Stomach smooth muscle (tissue), 2 donors: ENCODE measurements at regions not wholly inside any gene's neighbourhood (a gene's known extent, or its start where the extent isn't known, plus 50 kb on each side); places are given as distances from the start of the nearest gene placed in this dataset.

Experiments
- H3K27ac ChIP-seq: one replicate; pipeline ENCODE4 v1.7.0; 2013; ENCODE audit warnings: mild to moderate bottlenecking, low read length, inconsistent platforms
- H3K27me3 ChIP-seq, 2 donors: one replicate each; pipeline ENCODE4 v1.7.0; 2013; ENCODE audit warnings: low read length in 2 of 2; ENCODE audit not compliant: insufficient read depth in 2 of 2, control insufficient read depth in 1 of 2
- H3K36me3 ChIP-seq, 2 donors: one replicate each; pipeline ENCODE4 v1.7.0; 2013; ENCODE audit warnings: low read length in 2 of 2; ENCODE audit not compliant: control insufficient read depth in 2 of 2, insufficient read depth in 2 of 2
- H3K4me1 ChIP-seq: one replicate; pipeline ENCODE4 v1.7.0; 2013; ENCODE audit warnings: low read length; ENCODE audit not compliant: control insufficient read depth, insufficient read depth
- H3K4me3 ChIP-seq, 2 donors: one replicate each; pipeline ENCODE4 v1.7.0; 2013; ENCODE audit warnings: low read length in 2 of 2
- H3K9ac ChIP-seq, 2 donors: one replicate each; pipeline ENCODE4 v1.7.0; 2013; ENCODE audit warnings: low read length in 2 of 2, mild to moderate bottlenecking in 1 of 2
- H3K9me3 ChIP-seq, 2 donors: one replicate each; pipeline ENCODE4 v1.7.0; 2013; ENCODE audit warnings: low read length in 2 of 2; ENCODE audit not compliant: control insufficient read depth in 2 of 2
- donor health status: healthy.
- donor health status: Pancreatic carcinoma.

DNA sequence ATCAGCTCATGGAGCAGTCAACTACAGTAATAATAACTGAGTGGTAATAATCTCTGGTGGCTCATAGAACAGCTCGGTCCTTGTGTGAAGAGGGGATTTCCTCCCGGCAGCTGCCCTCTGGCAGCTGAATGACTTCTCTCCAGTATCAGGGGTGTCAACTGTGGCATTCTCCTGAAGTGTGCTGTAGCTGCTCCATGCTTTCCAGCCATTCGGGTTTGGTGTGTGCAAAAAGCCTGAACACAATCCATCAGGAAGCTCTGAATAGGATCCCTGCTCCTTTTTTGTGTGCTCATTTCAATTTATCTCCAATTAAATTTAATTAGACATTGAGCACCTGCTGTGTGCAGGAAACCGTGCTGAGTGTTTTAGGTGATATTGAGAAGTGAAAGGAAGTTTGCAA lies 59.8 kb upstream of the BARX1 start:
- H3K27ac ChIP-seq: no peak overlapping the region
- H3K4me1 ChIP-seq: peaks cover 24% of the 10 kb centered on the region
- H3K9ac ChIP-seq: no peak overlapping the region
- no peaks in the 10 kb centered on the region for H3K27me3 ChIP-seq
- H3K4me3 ChIP-seq: no peak overlapping the region
- no peaks in the 10 kb centered on the region for H3K9me3 ChIP-seq
- H3K36me3 ChIP-seq: no peaks in the 10 kb centered on the region

DNA sequence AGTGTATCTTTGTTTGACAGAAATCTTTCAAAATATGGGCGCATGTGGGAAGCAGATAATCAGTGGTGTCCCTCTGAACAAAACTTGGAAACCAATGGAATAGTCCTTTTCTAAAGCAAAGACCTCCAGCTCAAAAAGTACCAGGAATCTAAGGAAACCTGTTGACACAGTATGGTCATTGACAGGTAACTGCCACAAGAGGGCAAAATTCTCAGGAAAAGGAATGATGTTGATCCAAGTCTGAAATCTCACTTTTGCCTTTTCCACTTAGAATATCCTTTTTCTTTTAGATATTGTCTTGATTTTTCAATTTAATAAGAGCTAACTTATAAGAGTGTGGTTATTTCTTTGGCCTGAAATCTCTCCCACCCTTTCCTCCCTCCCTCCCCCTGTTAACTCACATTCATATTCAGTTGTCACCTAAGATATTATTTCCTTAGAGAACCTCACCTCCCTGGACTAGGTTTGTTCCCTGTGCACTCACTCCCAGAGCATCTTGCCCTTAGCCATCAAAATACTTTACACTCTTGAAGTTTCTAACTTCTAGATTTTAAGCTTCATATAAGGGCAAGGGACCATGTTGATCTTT lies 59.0 kb upstream of the BARX1 start:
- H3K4me3 ChIP-seq: no peak overlapping the region
- no peaks in the 10 kb centered on the region for H3K36me3 ChIP-seq
- no peaks in the 10 kb centered on the region for H3K27me3 ChIP-seq
- H3K27ac ChIP-seq: no peak overlapping the region
- no peaks in the 10 kb centered on the region for H3K9me3 ChIP-seq
- H3K4me1 ChIP-seq: peaks cover 24% of the 10 kb centered on the region
- no peak overlapping the region for H3K9ac ChIP-seq

DNA sequence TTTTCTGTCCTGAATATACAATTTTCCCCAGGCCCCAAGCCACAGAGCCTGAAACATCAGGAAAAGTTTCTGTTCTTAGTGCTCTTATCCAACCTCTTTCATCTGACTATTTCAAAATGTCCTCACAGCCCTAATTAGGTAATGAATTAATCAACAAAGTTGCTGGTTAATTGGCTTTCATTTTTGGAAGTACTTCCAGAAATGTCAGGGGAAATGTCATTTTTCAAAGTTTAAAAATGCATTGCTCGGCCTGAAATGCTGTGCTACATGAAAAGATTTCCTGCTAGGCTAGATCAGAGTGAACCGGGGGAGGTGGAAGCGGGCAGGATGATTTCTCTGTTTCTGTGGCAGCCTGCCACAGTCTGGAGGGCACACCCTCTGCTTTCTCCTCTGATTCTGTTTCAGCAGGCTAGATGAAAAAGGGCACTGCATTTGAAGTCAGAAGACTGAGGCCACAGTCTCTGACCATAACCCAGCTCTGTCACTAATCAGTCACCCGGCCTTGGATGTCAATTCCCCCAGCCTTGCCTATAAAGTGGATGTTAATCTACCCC lies 55.9 kb upstream of the BARX1 start:
- Histone ChIP-seq H3K9me3 (no peaks in the 10 kb centered on the region), H3K9ac (no peak overlapping the region), H3K27me3 (no peaks in the 10 kb centered on the region), H3K27ac (peak overlapping the region; percentile 18), H3K4me1 (peaks cover 9% of the 10 kb centered on the region), H3K36me3 (no peaks in the 10 kb centered on the region), H3K4me3 (no peak overlapping the region)

DNA sequence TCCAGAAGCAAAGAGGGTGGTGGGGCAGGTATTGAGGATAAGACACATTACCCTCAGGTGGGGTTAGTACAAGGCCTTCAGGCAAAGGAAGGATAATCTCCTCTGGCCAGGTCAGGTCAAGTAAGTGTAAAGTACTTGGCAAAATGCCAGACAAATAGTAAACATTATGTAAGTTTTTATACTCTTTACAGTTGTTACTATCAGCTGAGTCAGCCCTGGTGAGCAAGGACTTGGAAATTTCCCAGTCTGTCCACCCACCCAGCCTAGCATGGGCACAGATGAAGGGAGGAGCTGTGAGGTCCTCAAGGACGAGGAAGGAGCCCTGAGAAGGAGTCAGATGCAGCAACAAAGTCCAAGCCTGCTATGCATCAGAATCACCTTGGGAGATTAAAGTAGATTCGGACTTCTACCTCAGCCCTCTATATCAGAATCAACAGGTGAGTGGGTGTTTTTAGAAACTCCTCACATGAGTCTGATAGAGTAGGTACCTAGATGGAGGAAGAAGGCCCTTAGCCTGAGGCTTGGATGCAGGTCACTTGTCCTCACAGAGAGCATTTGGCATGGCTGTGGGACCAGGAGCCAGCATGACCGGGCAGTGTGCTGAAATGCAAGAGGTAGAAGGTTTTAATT lies 50.2 kb upstream of the BARX1 start:
- Histone ChIP-seq H3K27me3 (no peaks in the 10 kb centered on the region), H3K4me1 (peaks cover 10% of the 10 kb centered on the region), H3K36me3 (no peaks in the 10 kb centered on the region), H3K9me3 (no peaks in the 10 kb centered on the region), H3K27ac (no peak overlapping the region), H3K9ac (no peak overlapping the region), H3K4me3 (no peak overlapping the region)
